ENCODE measurements at regions not wholly inside any gene's neighbourhood (a gene's known extent, or its start where the extent isn't known, plus 50 kb on each side); places are given as distances from the start of the nearest gene placed in this dataset.

GRCh38 chr2:240329778-240330177 lies 105.7 kb upstream of the GPC1 start:
- TF ChIP-seq CTCF (IDR thresholded peaks at IDR 0.05) (no peak), POLR2A (IDR thresholded peaks at IDR 0.05) (no peak)

All from right lobe of liver (tissue), 4 donors.